A549 (cell line): ENCODE measurements at regions not wholly inside any gene's neighbourhood (a gene's known extent, or its start where the extent isn't known, plus 50 kb on each side); places are given as distances from the start of the nearest gene placed in this dataset.
A peak's percentile ranks its signal among the peaks of the same experiment; 100 is the strongest.

ENCODE experiments used
- ATAC-seq, 2 experiments: fragments of 200-7000 bp in 1 of 2; fragments of >200 bp in 1 of 2; cut with Nextera tagmentation in 1 of 2; cut with Tn5 transposase in 1 of 2; 3 replicates each; pipeline versions ENCODE4 v1.8.0 to v1.9.1; 2018 to 2020; ENCODE audit warnings: mild to moderate bottlenecking in 1 of 2, moderate library complexity in 1 of 2
- CTCF ChIA-PET: fragments of 300-600 bp; sonication (Branson Sonifier 250); formaldehyde crosslinking; extraction: SDS; loops from one replicate; lab custom pipeline; 2021; ENCODE audit warnings: antibody characterized with exemption, inconsistent platforms; lab: Yijun Ruan, JAX
- POLR2A ChIA-PET: fragments of 350-600 bp; formaldehyde crosslinking; extraction: SDS; loops from one replicate; lab custom pipeline; 2021; ENCODE audit warnings: antibody characterized with exemption, inconsistent platforms; lab: Yijun Ruan, JAX
- DNase-seq, 2 experiments: peaks; one replicate each; pipeline versions ENCODE4 v3.0.0 to v3.0.0-alpha.2; 2011 to 2016; ENCODE audit warnings: low read depth in 1 of 2, low spot score in 1 of 2
- FAIRE-seq: peaks from 2 replicates; lab custom pipeline; 2011; peaks lifted over from hg19 to GRCh38; lab: Jason Lieb, UNC
- H3K27ac ChIP-seq, 2 experiments: fragments of >200 bp; sonication (Bioruptor Twin); formaldehyde crosslinking; 3 replicates each; pipeline ENCODE4 v1.5.1; 2016 to 2017
- H3K4me1 ChIP-seq: fragments of >200 bp; sonication (Bioruptor Twin); formaldehyde crosslinking; 3 replicates; pipeline ENCODE4 v1.6.1; 2016
- H3K4me2 ChIP-seq: fragments of >200 bp; sonication (Bioruptor Twin); formaldehyde crosslinking; 3 replicates; pipeline ENCODE4 v1.6.1; 2016
- H3K4me3 ChIP-seq: fragments of >200 bp; sonication (Bioruptor Twin); formaldehyde crosslinking; 3 replicates; pipeline ENCODE4 v1.5.1; 2016
- H3K9me3 ChIP-seq: fragments of >200 bp; sonication (Bioruptor Twin); formaldehyde crosslinking; 3 replicates; pipeline ENCODE4 v1.6.1; 2016
- BHLHE40 ChIP-seq: IDR thresholded peaks from 2 replicates; pipeline ENCODE4 v1.6.1; 2012; ENCODE audit warnings: low read depth, low read length, inconsistent platforms
- CBX8 ChIP-seq: fragments of 200-600 bp; sonication (generic); IDR thresholded peaks from 2 replicates; pipeline ENCODE4 v1.6.1; 2016
- EHMT2 ChIP-seq: fragments of 200-600 bp; sonication (generic); IDR thresholded peaks from 2 replicates; pipeline ENCODE4 v1.6.1; 2016; ENCODE audit warnings: antibody characterized with exemption, low read depth, mild to moderate bottlenecking, moderate library complexity
- ELK1 ChIP-seq: fragments of 150-350 bp; IDR thresholded peaks from 2 replicates; pipeline ENCODE4 v1.6.1; 2014; ENCODE audit warnings: low read depth, mild to moderate bottlenecking, low read length
- EP300 ChIP-seq, 2 experiments: fragments of >200 bp; sonication (Bioruptor Twin); formaldehyde crosslinking; IDR thresholded peaks; 2 replicates in 1 of 2; 3 replicates in 1 of 2; pipeline ENCODE4 v1.6.1; 2016 to 2017
- ESRRA ChIP-seq: fragments of 150-350 bp; IDR thresholded peaks from 2 replicates; pipeline ENCODE4 v1.6.1; 2014; ENCODE audit warnings: mild to moderate bottlenecking, low read length, borderline replicate concordance
- FOSL2 ChIP-seq, 2 experiments: fragments of 450-650 bp in 1 of 2; fragments of >200 bp in 1 of 2; sonication (Bioruptor Twin) in 1 of 2; formaldehyde crosslinking; IDR thresholded peaks; 2 replicates each; pipeline versions ENCODE4 v1.5.0 to v1.6.1; 2016 to 2020; ENCODE audit warnings: mild to moderate bottlenecking in 1 of 2, moderate library complexity in 1 of 2
- HMGXB4 ChIP-seq: fragments of 250-450 bp; sonication (Bioruptor Pico); IDR thresholded peaks from 2 replicates; pipeline ENCODE4 v1.5.0; 2021; ENCODE audit warnings: mild to moderate bottlenecking, moderate library complexity, borderline replicate concordance
- HOXB5 ChIP-seq: fragments of 250-450 bp; sonication (Bioruptor Pico); IDR thresholded peaks from 2 replicates; pipeline ENCODE4 v1.5.0; 2020; ENCODE audit warnings: mild to moderate bottlenecking, moderate library complexity
- JUNB ChIP-seq: fragments of >200 bp; sonication (Bioruptor Twin); formaldehyde crosslinking; IDR thresholded peaks from 2 replicates; pipeline ENCODE4 v1.6.1; 2016
- KDM1A ChIP-seq: fragments of 200-600 bp; sonication (generic); IDR thresholded peaks from 2 replicates; pipeline ENCODE4 v1.6.1; 2016; ENCODE audit warnings: low read depth, mild to moderate bottlenecking
- MAZ ChIP-seq: fragments of 150-350 bp; IDR thresholded peaks from 2 replicates; pipeline ENCODE4 v1.6.1; 2014; ENCODE audit warnings: antibody characterized with exemption, low read depth, low read length, borderline replicate concordance
- NPAS2 ChIP-seq: fragments of 250-450 bp; sonication (Bioruptor Pico); IDR thresholded peaks from 2 replicates; pipeline ENCODE4 v1.8.0; 2022; ENCODE audit warnings: mild to moderate bottlenecking, moderate library complexity, borderline replicate concordance
- NR3C1 ChIP-seq: fragments of >200 bp; sonication (Bioruptor Twin); formaldehyde crosslinking; IDR thresholded peaks from 3 replicates; pipeline ENCODE4 v1.6.1; 2017
- PBX3 ChIP-seq: IDR thresholded peaks from 2 replicates; pipeline ENCODE4 v1.6.1; 2012
- POLR2A ChIP-seq: IDR thresholded peaks from 2 replicates; pipeline ENCODE4 v1.6.1; 2012; ENCODE audit warnings: mild to moderate bottlenecking, low read length
- RARB ChIP-seq: fragments of 250-450 bp; sonication (Bioruptor Pico); IDR thresholded peaks from 2 replicates; pipeline ENCODE4 v1.8.0; 2021; ENCODE audit warnings: mild to moderate bottlenecking, moderate library complexity
- RCOR1 ChIP-seq: fragments of 150-350 bp; IDR thresholded peaks from 2 replicates; pipeline ENCODE4 v1.6.1; 2014; ENCODE audit warnings: antibody characterized with exemption, low read length, low read depth
- RFX5 ChIP-seq: fragments of 450-650 bp; IDR thresholded peaks from 2 replicates; pipeline ENCODE4 v1.7.1; 2014; ENCODE audit warnings: antibody characterized with exemption, mild to moderate bottlenecking, moderate library complexity
- RNF2 ChIP-seq: fragments of 200-600 bp; sonication (generic); IDR thresholded peaks from 2 replicates; pipeline ENCODE4 v1.6.1; 2016; ENCODE audit warnings: low read depth, mild to moderate bottlenecking, antibody characterized with exemption, moderate library complexity, borderline replicate concordance
- SMC3 ChIP-seq: fragments of >200 bp; sonication (Bioruptor Twin); formaldehyde crosslinking; IDR thresholded peaks from 3 replicates; pipeline ENCODE4 v1.6.1; 2018; ENCODE audit warnings: inconsistent platforms
- TP53 ChIP-seq: fragments of 250-450 bp; sonication (Bioruptor Pico); IDR thresholded peaks from 2 replicates; pipeline ENCODE4 v1.5.0; 2021; ENCODE audit warnings: mild to moderate bottlenecking, moderate library complexity
- ZNF302 ChIP-seq: fragments of 250-450 bp; sonication (Bioruptor Pico); IDR thresholded peaks from 2 replicates; pipeline ENCODE4 v1.9.0; 2021; ENCODE audit warnings: inconsistent platforms, mild to moderate bottlenecking, moderate library complexity
- ZSCAN20 ChIP-seq: fragments of 250-450 bp; sonication (Bioruptor Pico); IDR thresholded peaks from 2 replicates; pipeline ENCODE4 v1.8.0; 2022; ENCODE audit warnings: mild to moderate bottlenecking, moderate library complexity
- WGBS: methylation state at CpG from one replicate; pipeline ENCODE4 v1.1.6; 2017; ENCODE audit errors: missing lambda C conversion rate; 5-methylcytosine and 5-hydroxymethylcytosine counted together
- TF ChIP-seq, protein P1 (sequence below): fragments of >200 bp; sonication (Bioruptor Twin); formaldehyde crosslinking; IDR thresholded peaks from 2 replicates; pipeline ENCODE4 v1.6.1; 2016
- TF ChIP-seq, protein P2 (sequence below): IDR thresholded peaks from 2 replicates; pipeline ENCODE4 v1.6.1; 2012

DNA sequence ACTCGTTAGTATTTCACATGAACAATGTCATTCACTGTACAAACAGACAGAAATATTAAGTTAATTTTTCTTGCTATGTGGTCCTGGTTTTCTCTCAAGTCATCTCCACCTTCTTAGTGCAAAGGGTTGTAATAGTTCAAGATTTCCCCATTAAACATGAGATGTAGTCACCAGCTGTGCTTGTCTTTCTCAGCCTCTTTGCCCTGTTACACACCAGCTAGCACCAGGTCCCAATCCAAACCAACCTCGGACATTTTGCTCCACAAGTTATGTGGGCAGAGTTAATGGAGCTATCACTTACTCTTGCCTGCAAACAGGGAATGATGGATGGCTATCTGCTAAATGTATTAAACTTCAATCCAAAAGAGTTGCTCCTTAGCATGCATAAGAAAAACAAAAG, 328.1 kb downstream of the TLE1 start:
- H3K4me3 ChIP-seq = no peak overlapping the region
- no peak overlapping the region for H3K4me2 ChIP-seq
- POLR2A ChIA-PET = no interaction called here
- ATAC-seq = no peak
- DNase-seq = no peak
- peaks cover 22% of the 10 kb centered on the region for H3K9me3 ChIP-seq
- FAIRE-seq = no peak
- H3K4me1 ChIP-seq = no peaks in the 10 kb centered on the region
- WGBS = 60% methylated on average over 2 of the region's 2 CpGs
- CTCF ChIA-PET = no interaction called here
- H3K27ac ChIP-seq = no peak overlapping the region
- no peak for TF ChIP-seq HMGXB4 (CRISPR knock-in tag)
- TF ChIP-seq RFX5 = no peak
- TF ChIP-seq MAZ = no peak
- TF ChIP-seq CBX8 = no peak
- no peak for TF ChIP-seq ELK1
- TF ChIP-seq RNF2 = no peak
- TF ChIP-seq RARB (CRISPR knock-in tag) = no peak
- TF ChIP-seq, protein P1, sequence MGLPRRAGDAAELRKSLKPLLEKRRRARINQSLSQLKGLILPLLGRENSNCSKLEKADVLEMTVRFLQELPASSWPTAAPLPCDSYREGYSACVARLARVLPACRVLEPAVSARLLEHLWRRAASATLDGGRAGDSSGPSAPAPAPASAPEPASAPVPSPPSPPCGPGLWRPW = no peak
- no peak for TF ChIP-seq ZSCAN20 (CRISPR knock-in tag)
- no peak for TF ChIP-seq JUNB
- no peak for TF ChIP-seq EP300 (IDR thresholded peaks at IDR 0.05)

DNA sequence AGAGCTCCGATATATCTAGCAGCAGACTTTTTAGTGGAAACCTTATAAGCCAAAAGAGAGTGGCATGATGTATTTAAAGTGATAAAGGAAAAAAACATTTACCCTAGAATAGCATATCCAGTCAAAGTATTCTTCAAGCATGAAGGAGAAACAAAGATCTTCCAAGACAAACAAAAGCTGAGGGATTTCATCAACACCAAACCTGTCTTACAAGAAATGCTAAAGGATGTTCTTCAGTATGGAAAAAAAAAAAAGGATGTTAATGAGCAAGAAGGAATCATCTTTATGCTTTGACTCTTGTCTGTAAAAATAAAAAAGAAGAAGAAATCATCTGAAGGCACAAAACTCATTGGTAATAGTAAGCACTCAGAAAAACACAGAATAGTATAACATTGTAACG, 338.2 kb downstream of the TLE1 start:
- CTCF ChIA-PET = no interaction called here
- Histone ChIP-seq H3K4me1 (no peaks in the 10 kb centered on the region), H3K27ac (no peak overlapping the region)
- WGBS = 68% methylated on average over 2 of the region's 2 CpGs
- DNase-seq = no peak
- POLR2A ChIA-PET = no interaction called here
- TF ChIP-seq FOSL2 (IDR thresholded peaks at IDR 0.05) = no peak
- no peak for TF ChIP-seq FOSL2 (CRISPR knock-in tag; IDR thresholded peaks at IDR 0.05)
- TF ChIP-seq HOXB5 (CRISPR knock-in tag) = no peak
- TF ChIP-seq PBX3 = no peak
- TF ChIP-seq MAZ = no peak
- TF ChIP-seq, protein P2, sequence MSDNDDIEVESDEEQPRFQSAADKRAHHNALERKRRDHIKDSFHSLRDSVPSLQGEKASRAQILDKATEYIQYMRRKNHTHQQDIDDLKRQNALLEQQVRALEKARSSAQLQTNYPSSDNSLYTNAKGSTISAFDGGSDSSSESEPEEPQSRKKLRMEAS = no peak
- TF ChIP-seq RNF2 = no peak
- no peak for TF ChIP-seq SMC3
- TF ChIP-seq ESRRA = no peak
- no peak for TF ChIP-seq EHMT2
- no peak for TF ChIP-seq POLR2A
- no peak for TF ChIP-seq NR3C1
- no peak for TF ChIP-seq NPAS2
- no peak for TF ChIP-seq TP53
- TF ChIP-seq CBX8 = no peak
- TF ChIP-seq ZNF302 = no peak
- no peak for TF ChIP-seq KDM1A
- no peak for TF ChIP-seq JUNB
- no peak for TF ChIP-seq RCOR1
- TF ChIP-seq EP300 (IDR thresholded peaks at IDR 0.05) = no peak
- no peak for TF ChIP-seq BHLHE40
- TF ChIP-seq, all 56 proteins: peak for 0
- ATAC-seq (no peak), FAIRE-seq (peak; percentile 72)
- H3K9me3 ChIP-seq = no peaks in the 10 kb centered on the region
- H3K4me3 ChIP-seq = no peak overlapping the region
- H3K4me2 ChIP-seq = no peak overlapping the region
